ENCODE measurements at regions not wholly inside any gene's neighbourhood (a gene's known extent, or its start where the extent isn't known, plus 50 kb on each side); places are given as distances from the start of the nearest gene placed in this dataset.

DNA sequence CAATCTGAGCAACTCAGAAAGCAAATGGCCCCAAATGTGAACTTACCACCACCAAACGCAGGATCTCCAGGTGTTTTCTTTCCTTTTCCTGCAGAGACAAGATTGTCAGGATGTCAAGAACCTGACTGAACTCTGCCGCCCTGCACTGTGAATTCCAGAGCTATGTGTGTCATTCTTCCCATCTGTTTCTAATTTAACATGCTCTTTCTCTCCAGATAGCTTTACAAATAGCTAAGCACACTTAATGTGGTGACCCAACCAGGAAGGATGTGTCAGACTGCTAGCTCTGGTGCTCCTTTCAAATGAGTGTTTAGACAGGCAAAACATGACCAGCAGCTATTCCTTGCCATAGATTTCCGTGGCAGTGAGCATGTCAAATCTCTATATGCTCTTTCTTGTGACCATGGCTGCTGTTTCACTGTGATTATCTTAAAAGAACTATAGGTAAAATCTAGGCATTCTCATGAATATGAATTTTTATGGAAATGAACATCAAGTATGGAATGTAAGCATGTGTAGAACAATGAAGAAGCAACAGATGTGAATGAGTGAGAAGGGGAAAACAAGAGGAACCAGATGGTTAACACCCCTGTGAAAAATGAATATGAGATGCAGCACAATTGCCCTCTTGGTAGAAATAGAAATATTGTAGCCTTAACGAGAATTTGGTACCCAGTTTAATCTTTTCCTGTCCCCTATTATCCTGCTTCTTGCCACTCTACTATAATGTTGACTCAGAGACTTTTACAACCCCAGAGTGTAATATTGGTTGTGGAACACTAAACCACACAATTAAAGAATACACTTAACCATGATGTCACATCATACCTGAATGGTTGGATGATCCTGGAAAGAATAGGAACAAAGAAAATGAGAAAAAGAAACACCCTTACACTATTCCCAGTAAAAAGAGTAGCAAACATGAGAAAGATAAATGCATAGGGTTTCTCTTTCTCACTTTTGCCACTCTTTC lies 247.8 kb upstream of the DKK2 start:
- TF ChIP-seq, protein P1, sequence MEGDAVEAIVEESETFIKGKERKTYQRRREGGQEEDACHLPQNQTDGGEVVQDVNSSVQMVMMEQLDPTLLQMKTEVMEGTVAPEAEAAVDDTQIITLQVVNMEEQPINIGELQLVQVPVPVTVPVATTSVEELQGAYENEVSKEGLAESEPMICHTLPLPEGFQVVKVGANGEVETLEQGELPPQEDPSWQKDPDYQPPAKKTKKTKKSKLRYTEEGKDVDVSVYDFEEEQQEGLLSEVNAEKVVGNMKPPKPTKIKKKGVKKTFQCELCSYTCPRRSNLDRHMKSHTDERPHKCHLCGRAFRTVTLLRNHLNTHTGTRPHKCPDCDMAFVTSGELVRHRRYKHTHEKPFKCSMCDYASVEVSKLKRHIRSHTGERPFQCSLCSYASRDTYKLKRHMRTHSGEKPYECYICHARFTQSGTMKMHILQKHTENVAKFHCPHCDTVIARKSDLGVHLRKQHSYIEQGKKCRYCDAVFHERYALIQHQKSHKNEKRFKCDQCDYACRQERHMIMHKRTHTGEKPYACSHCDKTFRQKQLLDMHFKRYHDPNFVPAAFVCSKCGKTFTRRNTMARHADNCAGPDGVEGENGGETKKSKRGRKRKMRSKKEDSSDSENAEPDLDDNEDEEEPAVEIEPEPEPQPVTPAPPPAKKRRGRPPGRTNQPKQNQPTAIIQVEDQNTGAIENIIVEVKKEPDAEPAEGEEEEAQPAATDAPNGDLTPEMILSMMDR (IDR thresholded peaks at IDR 0.05; ENCODE audit: insufficient read depth, low read length, poor library complexity, severe bottlenecking), result no peak
- TF ChIP-seq EZH2phosphoT487 (conservative IDR thresholded peaks at IDR 0.05; ENCODE audit: low read length), result no peak

Data from SU-DHL-6 (cell line).